ENCODE measurements at regions not wholly inside any gene's neighbourhood (a gene's known extent, or its start where the extent isn't known, plus 50 kb on each side); places are given as distances from the start of the nearest gene placed in this dataset. TPM values are rescaled to one million over a fixed set of nuclear protein-coding genes. Genes with fewer than 3 reads are reported as not detected.

- Histone ChIP-seq H3K79me2 (ENCODE audit: insufficient read depth, low read length) (no peaks in the 10 kb centered on the region), H2AFZ (ENCODE audit: low read length) (peak overlapping the region; percentile 8), H3K27ac (ENCODE audit: low read depth, low read length) (no peak overlapping the region), H3K27me3 (ENCODE audit: insufficient read depth, low read length) (no peaks in the 10 kb centered on the region), H3K4me3 (ENCODE audit: insufficient read depth, low read length) (no peak overlapping the region), H3K36me3 (ENCODE audit: insufficient read depth, low read length) (no peaks in the 10 kb centered on the region), H3K4me2 (ENCODE audit: insufficient read depth, low read length) (no peak overlapping the region), H3K4me1 (ENCODE audit: insufficient read depth, low read length) (peaks cover 7% of the 10 kb centered on the region), H3K9me3 (ENCODE audit: low read depth, low read length) (no peaks in the 10 kb centered on the region), H4K20me1 (ENCODE audit: insufficient read depth, low read length) (no peaks in the 10 kb centered on the region)
- DNase-seq (ENCODE audit: insufficient read length, low spot score, missing footprints): peak; percentile 23
- TF ChIP-seq, protein P1, sequence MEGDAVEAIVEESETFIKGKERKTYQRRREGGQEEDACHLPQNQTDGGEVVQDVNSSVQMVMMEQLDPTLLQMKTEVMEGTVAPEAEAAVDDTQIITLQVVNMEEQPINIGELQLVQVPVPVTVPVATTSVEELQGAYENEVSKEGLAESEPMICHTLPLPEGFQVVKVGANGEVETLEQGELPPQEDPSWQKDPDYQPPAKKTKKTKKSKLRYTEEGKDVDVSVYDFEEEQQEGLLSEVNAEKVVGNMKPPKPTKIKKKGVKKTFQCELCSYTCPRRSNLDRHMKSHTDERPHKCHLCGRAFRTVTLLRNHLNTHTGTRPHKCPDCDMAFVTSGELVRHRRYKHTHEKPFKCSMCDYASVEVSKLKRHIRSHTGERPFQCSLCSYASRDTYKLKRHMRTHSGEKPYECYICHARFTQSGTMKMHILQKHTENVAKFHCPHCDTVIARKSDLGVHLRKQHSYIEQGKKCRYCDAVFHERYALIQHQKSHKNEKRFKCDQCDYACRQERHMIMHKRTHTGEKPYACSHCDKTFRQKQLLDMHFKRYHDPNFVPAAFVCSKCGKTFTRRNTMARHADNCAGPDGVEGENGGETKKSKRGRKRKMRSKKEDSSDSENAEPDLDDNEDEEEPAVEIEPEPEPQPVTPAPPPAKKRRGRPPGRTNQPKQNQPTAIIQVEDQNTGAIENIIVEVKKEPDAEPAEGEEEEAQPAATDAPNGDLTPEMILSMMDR (IDR thresholded peaks at IDR 0.05; ENCODE audit: extremely low read depth, low read depth, low read length): no peak
Observed at GRCh38 chr1:78437396-78437795, 53.4 kb upstream of the PTGFR start.

- TF ChIP-seq, protein P1 (IDR thresholded peaks at IDR 0.05; ENCODE audit: extremely low read depth, low read depth, low read length): no peak
- Histone ChIP-seq H3K4me2 (ENCODE audit: insufficient read depth, low read length) (no peak overlapping the region), H2AFZ (ENCODE audit: low read length) (no peak overlapping the region), H3K36me3 (ENCODE audit: insufficient read depth, low read length) (no peaks in the 10 kb centered on the region), H3K9me3 (ENCODE audit: low read depth, low read length) (no peaks in the 10 kb centered on the region), H3K4me1 (ENCODE audit: insufficient read depth, low read length) (peaks cover 7% of the 10 kb centered on the region), H3K4me3 (ENCODE audit: insufficient read depth, low read length) (no peak overlapping the region), H3K27me3 (ENCODE audit: insufficient read depth, low read length) (no peaks in the 10 kb centered on the region), H3K79me2 (ENCODE audit: insufficient read depth, low read length) (no peaks in the 10 kb centered on the region), H4K20me1 (ENCODE audit: insufficient read depth, low read length) (no peaks in the 10 kb centered on the region), H3K27ac (ENCODE audit: low read depth, low read length) (no peak overlapping the region)
- no peak for DNase-seq (ENCODE audit: insufficient read length, low spot score, missing footprints)
Observed at GRCh38 chr1:78437941-78438340, 52.8 kb upstream of the PTGFR start.

GRCh38 chr1:78440381-78440793, 50.4 kb upstream of the PTGFR start:
- no peaks in the 10 kb centered on the region for H4K20me1 ChIP-seq (ENCODE audit: insufficient read depth, low read length)
- H3K79me2 ChIP-seq (ENCODE audit: insufficient read depth, low read length): no peaks in the 10 kb centered on the region
- no peaks in the 10 kb centered on the region for H3K36me3 ChIP-seq (ENCODE audit: insufficient read depth, low read length)
- TF ChIP-seq, protein P1 (IDR thresholded peaks at IDR 0.05; ENCODE audit: extremely low read depth, low read depth, low read length): no peak
- no peak for DNase-seq (ENCODE audit: insufficient read length, low spot score, missing footprints)
- H2AFZ ChIP-seq (ENCODE audit: low read length): no peak overlapping the region
- H3K27me3 ChIP-seq (ENCODE audit: insufficient read depth, low read length): no peaks in the 10 kb centered on the region
- H3K4me2 ChIP-seq (ENCODE audit: insufficient read depth, low read length): no peak overlapping the region
- H3K9me3 ChIP-seq (ENCODE audit: low read depth, low read length): no peaks in the 10 kb centered on the region
- H3K4me3 ChIP-seq (ENCODE audit: insufficient read depth, low read length): no peak overlapping the region
- H3K4me1 ChIP-seq (ENCODE audit: insufficient read depth, low read length): peaks cover 7% of the 10 kb centered on the region
- no peak overlapping the region for H3K27ac ChIP-seq (ENCODE audit: low read depth, low read length)

Small RNA genes in the stretch of these regions (small RNA-seq; reads per million reads assigned to genes)
- gene AC096531.1: not detected
- gene RNA5SP23: not detected

Measured in osteoblast (primary cell).